Esophagus muscularis mucosa (tissue), 4 donors: ENCODE measurements at regions not wholly inside any gene's neighbourhood (a gene's known extent, or its start where the extent isn't known, plus 50 kb on each side); places are given as distances from the start of the nearest gene placed in this dataset.
"Not testable (repeated sequence)": the region's sequence is repeated elsewhere in the genome, so short reads cannot be mapped to it uniquely, and the experiment has no call there.

Experiments
- DNase-seq: peaks from one replicate; pipeline ENCODE4 v3.0.0-alpha.2; 2017; ENCODE audit errors: extremely low spot score
- H3K27ac ChIP-seq, 4 donors: fragments of 200-600 bp; sonication (generic); replicated peaks in 1 of 4; 1 replicate in 3 of 4; 2 replicates in 1 of 4; pipeline ENCODE4 v1.5.1; 2016 to 2019; ENCODE audit warnings: mild to moderate bottlenecking in 1 of 4
- H3K27me3 ChIP-seq, 4 donors: fragments of 200-600 bp; sonication (generic); one replicate each; pipeline versions ENCODE4 v1.5.1 to v1.6.0; 2016 to 2019
- H3K36me3 ChIP-seq, 4 donors: fragments of 200-600 bp; sonication (generic); one replicate each; pipeline ENCODE4 v1.5.1; 2016 to 2019
- H3K4me1 ChIP-seq, 4 donors: fragments of 200-600 bp; sonication (generic); one replicate each; pipeline ENCODE4 v1.5.1; 2016 to 2019
- H3K4me3 ChIP-seq, 4 donors: fragments of 200-600 bp; sonication (generic); 1 replicate in 2 of 4; 2 replicates in 2 of 4; pipeline ENCODE4 v1.5.1; 2016 to 2019; ENCODE audit warnings: mild to moderate bottlenecking in 4 of 4, moderate library complexity in 1 of 4
- H3K9me3 ChIP-seq, 4 donors: fragments of 200-600 bp; sonication (generic); 1 replicate in 3 of 4; 2 replicates in 1 of 4; pipeline ENCODE4 v1.5.1; 2016 to 2019
- WGBS: methylation state at CpG from one replicate; pipeline ENCODE4 v1.1.5; 2018; 5-methylcytosine and 5-hydroxymethylcytosine counted together
- intact Hi-C: fragments of 100-400 bp; cut with DNase I; formaldehyde crosslinking; loops from one replicate; pipeline ENCODE4 v1.15.1; 2023

DNA sequence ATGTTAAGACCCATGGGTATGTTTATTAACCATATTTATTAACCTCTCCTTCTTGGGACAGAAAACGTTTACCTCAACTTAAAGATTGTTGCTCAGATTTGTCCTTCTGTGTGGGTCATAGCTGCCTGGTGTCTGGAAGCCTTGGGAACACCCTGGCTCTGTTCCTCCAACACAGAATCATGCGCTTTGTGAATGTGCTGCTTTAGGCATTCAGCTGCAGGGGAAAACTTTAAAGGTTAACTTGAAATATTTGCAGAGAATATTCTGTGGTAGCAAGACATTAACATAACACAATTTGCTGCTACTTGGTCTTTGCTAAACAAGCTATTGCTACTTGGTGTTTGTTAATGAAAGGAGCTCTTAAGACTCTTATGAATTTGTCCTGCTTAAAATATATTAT is 50.5 kb upstream of the THOC3 start:
- H3K27me3 ChIP-seq, H3K9me3 ChIP-seq, intact Hi-C loops, H3K27ac ChIP-seq, H3K36me3 ChIP-seq, H3K4me1 ChIP-seq, H3K4me3 ChIP-seq, DNase-seq: not testable (repeated sequence)
- no CpG with 5 or more reads among the region's 2 CpGs for WGBS

DNA sequence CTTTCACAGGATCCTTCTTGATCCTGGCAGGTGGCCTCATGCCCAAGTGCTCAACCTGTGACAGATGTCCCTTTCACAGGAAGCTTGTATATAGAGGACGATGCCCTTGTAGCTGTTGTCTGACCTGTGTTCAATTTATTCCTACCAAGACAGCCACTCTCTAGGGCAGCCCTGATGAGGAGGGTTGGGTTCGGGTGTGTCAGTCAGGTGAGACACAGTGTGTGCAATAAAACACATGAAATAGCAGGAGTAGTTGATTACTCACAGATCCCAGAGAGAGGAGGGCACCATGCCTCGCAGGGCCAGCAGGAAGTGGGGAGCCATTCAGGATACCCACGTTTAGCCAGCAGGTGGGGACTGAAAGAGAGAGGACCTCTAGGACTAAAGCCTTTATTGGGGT is 52.7 kb upstream of the THOC3 start:
- H3K36me3 ChIP-seq, H3K4me1 ChIP-seq, DNase-seq, H3K27me3 ChIP-seq, H3K4me3 ChIP-seq, H3K9me3 ChIP-seq, H3K27ac ChIP-seq, intact Hi-C loops: not testable (repeated sequence)
- no CpG with 5 or more reads among the region's 4 CpGs for WGBS

DNA sequence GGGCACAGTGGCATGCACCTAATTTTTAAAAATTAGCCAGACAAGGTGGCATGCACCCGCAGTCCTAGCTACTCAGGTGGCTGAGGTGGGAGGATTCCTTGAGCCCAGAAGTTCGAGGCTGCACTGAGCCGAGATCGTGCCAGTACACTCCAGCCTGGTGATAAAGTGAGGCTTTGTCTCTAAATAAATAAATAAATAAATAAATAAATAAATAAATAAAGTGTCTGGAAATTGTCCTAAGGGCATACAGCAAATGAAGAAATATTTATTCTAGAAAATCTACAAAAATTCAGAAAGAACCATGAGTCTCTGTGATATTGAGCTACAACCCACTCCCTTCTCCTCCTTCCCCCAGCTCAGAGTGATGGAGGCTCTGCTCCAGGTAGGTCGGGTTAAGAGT is 55.4 kb upstream of the THOC3 start:
- not testable (repeated sequence) for DNase-seq, H3K27ac ChIP-seq, H3K4me3 ChIP-seq

DNA sequence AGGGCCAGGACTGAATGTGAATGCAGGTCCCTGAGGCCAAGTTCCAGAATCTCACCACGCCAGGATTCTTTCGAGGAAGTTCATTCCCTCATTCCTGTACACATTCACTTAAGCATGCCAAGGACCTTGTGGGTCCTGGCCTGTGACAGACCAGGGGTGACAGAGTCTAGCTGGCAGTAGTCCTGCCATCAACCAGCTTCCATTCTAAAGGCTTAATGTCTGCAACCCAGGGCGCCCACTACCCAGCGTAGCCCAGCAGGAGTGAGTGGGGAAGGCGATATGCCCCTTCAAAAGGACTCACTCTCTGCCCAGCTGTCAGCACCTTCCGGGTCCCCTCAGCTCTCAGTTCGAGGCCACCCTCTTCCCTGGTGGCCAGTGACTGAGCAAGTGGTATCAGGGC is 61.3 kb upstream of the THOC3 start:
- no CpG with 5 or more reads among the region's 7 CpGs for whole genome bisulfite sequencing
- H3K36me3 ChIP-seq, H3K27ac ChIP-seq, H3K4me1 ChIP-seq, H3K27me3 ChIP-seq, H3K9me3 ChIP-seq, intact Hi-C loops, H3K4me3 ChIP-seq, DNase-seq: not testable (repeated sequence)

More for the DNA sequence above, 55.4 kb upstream of the THOC3 start:
- WGBS = no CpG with 5 or more reads among the region's 5 CpGs
- H3K9me3 ChIP-seq, intact Hi-C loops, H3K27me3 ChIP-seq, H3K4me1 ChIP-seq, H3K36me3 ChIP-seq: not testable (repeated sequence)

DNA sequence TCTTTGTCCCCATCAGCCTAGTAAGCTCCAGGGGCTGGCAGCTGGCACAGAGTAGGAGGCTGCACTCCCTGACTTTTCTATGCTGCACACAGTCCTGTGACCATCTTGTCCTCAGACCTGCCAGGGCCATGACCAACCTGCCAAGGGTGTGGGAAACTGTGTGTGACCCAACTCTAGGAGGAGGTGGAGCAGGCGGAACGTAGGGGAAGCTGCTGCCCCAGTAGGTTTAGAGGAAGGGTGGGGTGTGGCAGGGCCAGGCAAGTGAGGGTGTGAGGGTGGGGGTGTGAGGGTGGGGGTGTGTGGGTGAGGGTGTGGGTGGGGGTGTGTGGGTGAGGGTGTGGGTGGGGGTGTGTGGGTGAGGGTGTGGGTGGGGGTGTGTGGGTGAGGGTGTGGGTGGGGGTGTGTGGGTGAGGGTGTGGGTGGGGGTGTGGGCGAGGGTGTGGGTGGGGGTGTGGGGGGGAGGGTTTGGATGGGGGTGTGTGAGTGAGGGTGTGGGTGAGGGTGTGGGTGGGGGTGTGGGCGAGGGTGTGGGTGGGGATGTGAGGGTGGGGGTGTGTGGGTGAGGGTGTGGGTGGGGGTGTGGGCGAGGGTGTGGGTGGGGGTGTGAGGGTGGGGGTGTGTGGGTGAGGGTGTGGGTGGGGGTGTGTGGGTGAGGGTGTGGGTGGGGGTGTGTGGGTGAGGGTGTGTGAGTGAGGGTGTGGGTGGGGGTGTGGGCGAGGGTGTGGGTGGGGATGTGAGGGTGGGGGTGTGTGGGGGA is 62.4 kb upstream of the THOC3 start:
- not testable (repeated sequence) for H3K27me3 ChIP-seq, H3K36me3 ChIP-seq, H3K9me3 ChIP-seq, H3K4me3 ChIP-seq, H3K27ac ChIP-seq, H3K4me1 ChIP-seq, DNase-seq
- intact Hi-C loops = loop anchor here (10.0 kb wide), 1 partner anchor 1584 kb away; no protein-coding TSS in a partner anchor
- no CpG with 5 or more reads among the region's 6 CpGs for WGBS

DNA sequence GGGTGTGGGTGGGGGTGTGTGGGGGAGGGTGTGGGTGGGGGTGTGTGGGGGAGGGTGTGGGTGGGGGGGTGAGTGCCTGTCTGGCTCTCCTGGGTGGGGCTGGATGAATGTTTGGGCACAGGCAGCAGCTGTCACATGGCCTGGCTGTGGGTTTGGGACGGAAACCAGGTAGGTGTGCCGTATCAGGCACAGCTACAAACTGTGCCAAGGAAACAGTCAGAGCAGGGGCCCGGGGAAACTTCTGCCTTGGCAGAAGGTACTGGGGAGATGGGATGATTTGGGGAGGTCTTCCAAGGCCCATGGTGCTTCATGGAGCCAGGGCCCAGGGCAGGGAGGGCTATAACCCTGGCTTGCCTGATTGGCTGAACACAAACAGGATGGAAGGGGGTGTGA is 63.0 kb upstream of the THOC3 start:
- intact Hi-C loops = loop anchor here (10.0 kb wide), 1 partner anchor 1584 kb away; no protein-coding TSS in a partner anchor
- H3K27ac ChIP-seq = not testable (repeated sequence)
- WGBS = no CpG with 5 or more reads among the region's 3 CpGs

DNA sequence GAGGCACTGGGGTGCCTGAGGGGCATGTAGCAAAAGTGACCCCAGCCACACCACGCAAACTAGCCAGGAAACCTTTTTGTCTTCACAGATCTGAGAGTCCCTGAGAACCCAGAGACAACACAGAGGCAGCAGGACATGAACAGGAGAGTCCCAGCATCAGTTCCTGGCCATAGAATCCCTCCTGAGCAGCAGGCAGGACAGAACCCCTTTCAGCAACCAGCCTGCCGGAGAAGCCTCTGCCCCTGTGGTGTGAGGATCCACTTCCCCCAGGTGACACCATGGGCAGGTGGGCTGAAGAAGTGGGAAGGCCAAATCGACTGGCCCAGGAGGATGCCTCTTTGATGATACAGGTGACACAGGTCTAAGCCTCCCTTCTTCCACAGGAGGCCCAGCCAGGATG is 65.1 kb upstream of the THOC3 start:
- WGBS = 57% methylated on average over 1 of the region's 3 CpGs
- intact Hi-C loops = loop anchor here (10.0 kb wide), 1 partner anchor 1582 kb away; no protein-coding TSS in a partner anchor

More for the DNA sequence above, 63.0 kb upstream of the THOC3 start:
- not testable (repeated sequence) for H3K4me3 ChIP-seq, H3K9me3 ChIP-seq, H3K27me3 ChIP-seq, H3K36me3 ChIP-seq, H3K4me1 ChIP-seq, DNase-seq

DNA sequence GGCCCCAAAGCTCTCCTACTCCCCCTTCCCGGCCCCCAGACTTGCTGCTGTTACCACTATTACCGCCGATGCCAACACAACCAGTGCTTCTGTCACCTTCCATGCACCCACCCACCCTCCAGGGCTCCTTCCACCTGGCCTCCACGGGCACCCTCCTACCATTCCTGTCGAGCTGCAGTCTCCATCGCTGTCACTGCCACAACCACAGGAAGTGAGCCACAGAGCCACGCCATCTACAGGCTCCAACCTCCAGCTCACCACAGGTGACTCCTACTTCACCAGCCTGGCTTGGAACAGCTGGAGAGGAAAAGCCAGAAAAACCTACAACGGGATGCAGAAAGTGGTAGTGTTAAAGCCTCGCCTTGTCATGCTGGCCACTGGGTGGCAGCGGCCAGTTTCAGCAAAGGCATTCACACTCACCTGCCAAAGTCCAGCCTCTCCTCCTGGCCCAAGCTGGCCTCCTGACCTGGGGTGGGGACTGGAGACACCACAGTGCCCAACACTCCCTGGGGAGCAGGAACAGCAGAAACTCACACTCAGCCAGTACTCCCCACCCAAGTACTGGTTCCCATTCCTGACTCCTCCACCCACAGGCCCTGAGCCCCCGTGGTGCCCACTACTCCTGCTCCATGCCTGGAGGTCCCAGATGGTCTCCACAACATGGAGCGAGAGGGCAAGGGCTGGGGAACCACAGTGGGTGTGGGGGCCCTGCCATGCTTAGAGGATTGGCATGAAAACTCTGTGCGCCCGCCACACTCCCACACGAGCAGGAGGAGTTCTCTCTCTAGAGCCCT is 66.5 kb upstream of the THOC3 start:
- WGBS = 80% methylated on average over 1 of the region's 15 CpGs
- not testable (repeated sequence) for H3K27me3 ChIP-seq, H3K36me3 ChIP-seq, H3K4me3 ChIP-seq, H3K9me3 ChIP-seq, H3K4me1 ChIP-seq, DNase-seq, H3K27ac ChIP-seq
- intact Hi-C loops = loop anchor here (10.0 kb wide), 1 partner anchor 1580 kb away; no protein-coding TSS in a partner anchor

More for the DNA sequence above, 65.1 kb upstream of the THOC3 start:
- not testable (repeated sequence) for H3K4me1 ChIP-seq, H3K9me3 ChIP-seq, H3K36me3 ChIP-seq, H3K27ac ChIP-seq, H3K4me3 ChIP-seq, DNase-seq, H3K27me3 ChIP-seq

DNA sequence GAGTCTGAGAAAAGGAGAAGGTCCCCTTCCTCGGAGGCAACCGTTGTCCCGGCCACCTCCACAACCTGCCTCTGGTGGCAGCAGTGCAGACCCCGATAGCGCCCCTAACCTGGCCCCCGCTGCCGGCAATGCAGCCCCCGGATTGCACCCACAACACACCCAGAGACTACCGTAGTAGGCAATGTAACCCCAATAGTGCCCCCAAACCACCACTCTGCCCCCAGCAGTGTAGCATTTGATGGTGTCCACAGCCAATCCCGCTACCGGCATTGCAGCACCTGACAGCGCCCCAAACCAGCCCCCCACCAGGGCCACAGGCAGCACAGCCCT is 67.1 kb upstream of the THOC3 start:
- no CpG with 5 or more reads among the region's 12 CpGs for WGBS
- H3K36me3 ChIP-seq, H3K27me3 ChIP-seq: not testable (repeated sequence)

DNA sequence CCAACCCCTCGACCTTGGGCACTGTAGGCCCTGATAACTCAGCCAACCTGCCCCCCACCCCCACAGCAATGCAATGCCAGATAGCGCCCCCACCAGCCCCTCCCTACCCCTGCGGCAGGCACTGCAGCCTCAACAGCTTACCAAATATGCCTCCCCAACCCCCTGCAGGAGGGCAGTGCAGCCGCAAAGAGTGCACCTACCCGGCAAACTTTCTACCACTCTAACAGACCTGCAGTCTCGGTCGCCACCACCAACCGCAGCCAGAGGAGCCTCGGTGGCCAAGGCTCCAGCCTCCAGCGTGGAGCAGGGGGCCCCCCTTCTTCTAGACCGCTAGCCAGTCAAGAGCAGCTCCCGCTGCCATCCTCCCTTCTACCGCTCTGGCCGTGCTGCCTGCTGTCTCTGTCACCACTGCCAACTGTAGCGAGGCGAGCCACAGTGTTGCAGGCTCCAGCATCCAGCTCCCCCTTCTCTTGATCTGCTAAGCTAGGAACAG is 67.7 kb upstream of the THOC3 start:
- H3K36me3 ChIP-seq, H3K27ac ChIP-seq, H3K9me3 ChIP-seq, H3K27me3 ChIP-seq, H3K4me3 ChIP-seq, DNase-seq, H3K4me1 ChIP-seq: not testable (repeated sequence)
- intact Hi-C loops = loop anchor here (10.0 kb wide), 1 partner anchor 1579 kb away; no protein-coding TSS in a partner anchor
- 96% methylated on average over 5 of the region's 16 CpGs for WGBS

More for the DNA sequence above, 67.1 kb upstream of the THOC3 start:
- not testable (repeated sequence) for DNase-seq, H3K27ac ChIP-seq, H3K4me1 ChIP-seq, H3K4me3 ChIP-seq, H3K9me3 ChIP-seq
- intact Hi-C loops = loop anchor here (10.0 kb wide), 1 partner anchor 1580 kb away; no protein-coding TSS in a partner anchor

DNA sequence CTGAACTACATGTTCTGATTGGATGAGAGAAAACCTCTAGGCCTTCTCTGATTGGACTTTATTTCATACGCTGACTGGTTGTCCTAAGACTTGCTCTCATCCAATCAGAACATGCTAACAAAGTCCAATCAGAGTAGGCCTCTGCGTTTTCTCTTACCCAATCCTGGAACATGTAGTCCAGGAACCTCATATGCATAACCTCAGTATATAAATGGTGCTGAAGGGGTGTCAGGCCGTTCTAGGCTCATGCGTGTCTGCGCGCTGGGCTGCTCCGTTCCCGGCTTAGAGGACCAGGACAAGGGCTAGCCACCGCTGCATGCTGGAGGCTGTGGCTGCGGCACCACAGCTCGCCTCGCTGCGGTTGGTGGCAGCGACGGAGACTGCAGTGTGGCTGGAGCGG is 68.3 kb upstream of the THOC3 start:
- not testable (repeated sequence) for H3K9me3 ChIP-seq, DNase-seq, H3K4me3 ChIP-seq, H3K27ac ChIP-seq, H3K27me3 ChIP-seq, H3K4me1 ChIP-seq, H3K36me3 ChIP-seq
- intact Hi-C loops = loop anchor here (10.0 kb wide), 1 partner anchor 1578 kb away; no protein-coding TSS in a partner anchor
- WGBS = 69% methylated on average over 4 of the region's 16 CpGs

DNA sequence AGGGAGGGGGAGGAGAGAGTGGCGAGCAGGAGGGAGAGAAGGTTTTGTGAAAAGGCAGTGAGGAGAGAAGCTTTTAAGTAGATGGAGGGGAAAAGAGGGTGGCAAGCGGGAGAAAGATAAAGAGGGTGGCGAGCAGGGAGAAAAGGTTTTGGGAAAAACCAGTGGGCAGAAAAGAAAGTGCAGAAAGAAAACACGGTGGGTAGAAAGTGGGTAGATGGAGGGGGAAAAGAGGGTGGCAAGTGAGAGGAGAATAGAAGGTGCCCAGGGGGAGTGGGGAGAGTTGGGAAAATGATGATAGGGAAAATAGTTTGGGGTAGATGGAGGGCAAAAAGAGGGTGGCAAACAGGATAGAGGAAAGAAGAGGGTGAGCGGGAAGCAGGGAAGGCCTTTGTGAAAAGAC is 69.1 kb upstream of the THOC3 start:
- not testable (repeated sequence) for H3K27ac ChIP-seq, H3K9me3 ChIP-seq, H3K4me3 ChIP-seq, H3K4me1 ChIP-seq, H3K36me3 ChIP-seq
- peak; percentile 84 for DNase-seq
- intact Hi-C loops = loop anchor here (10.0 kb wide), 1 partner anchor 1578 kb away; no protein-coding TSS in a partner anchor
- H3K27me3 ChIP-seq = peaks cover 0 to 12% (median 0%) of the 10 kb centered on the region in 4 donors
- 79% methylated on average over 5 of the region's 5 CpGs for WGBS
